HG02970 (cell line): ENCODE measurements at regions not wholly inside any gene's neighbourhood (a gene's known extent, or its start where the extent isn't known, plus 50 kb on each side); places are given as distances from the start of the nearest gene placed in this dataset.
"Not testable (repeated sequence)": the region's sequence is repeated elsewhere in the genome, so short reads cannot be mapped to it uniquely, and the experiment has no call there.

Experiments
- ATAC-seq: cut with Tn5 transposase; IDR thresholded peaks from one replicate; pipeline ENCODE4 v1.9.1; 2021; ENCODE audit warnings: mild to moderate bottlenecking, moderate library complexity, moderate number of reproducible peaks; ENCODE audit not compliant: unreplicated experiment, low FRiP score

DNA sequence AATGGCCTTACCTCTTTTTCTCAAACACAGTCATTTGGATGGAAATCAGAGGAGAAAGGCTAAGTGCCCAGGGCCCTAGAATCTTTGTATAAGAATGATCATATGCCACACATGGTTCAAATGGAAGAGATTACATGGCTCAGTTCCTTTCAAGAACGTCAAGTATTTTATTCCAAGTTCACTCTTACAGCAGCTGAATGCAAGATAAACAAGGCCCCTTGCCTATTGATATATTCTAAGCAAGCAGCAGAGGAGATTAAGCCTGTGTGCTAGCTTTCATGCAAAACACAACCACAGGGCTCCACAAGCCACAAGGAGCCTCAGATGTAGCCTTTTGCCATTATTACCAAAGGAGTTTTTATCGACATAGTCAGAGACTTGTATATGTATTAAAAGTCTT is 55.3 kb upstream of the SLCO6A1 start:
- no peak for ATAC-seq

DNA sequence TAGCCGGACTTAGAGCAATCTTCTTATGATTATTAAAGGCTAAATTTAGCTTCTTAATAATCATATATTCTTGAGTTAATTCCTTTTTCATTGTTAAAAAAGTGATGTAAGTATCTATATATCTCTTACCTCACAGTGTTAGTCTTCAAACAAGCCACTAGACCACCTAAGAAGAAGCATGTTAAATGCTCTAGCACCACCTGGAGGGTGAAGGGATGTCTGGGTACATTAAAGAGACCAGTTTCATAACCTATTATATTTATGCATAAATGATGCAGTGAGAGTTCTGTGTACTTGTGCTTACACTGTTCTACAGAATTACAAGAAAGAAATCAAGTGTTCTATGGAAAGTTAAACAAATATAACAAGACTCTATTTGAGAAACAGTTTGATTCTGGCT is 55.9 kb upstream of the SLCO6A1 start:
- no peak for ATAC-seq

DNA sequence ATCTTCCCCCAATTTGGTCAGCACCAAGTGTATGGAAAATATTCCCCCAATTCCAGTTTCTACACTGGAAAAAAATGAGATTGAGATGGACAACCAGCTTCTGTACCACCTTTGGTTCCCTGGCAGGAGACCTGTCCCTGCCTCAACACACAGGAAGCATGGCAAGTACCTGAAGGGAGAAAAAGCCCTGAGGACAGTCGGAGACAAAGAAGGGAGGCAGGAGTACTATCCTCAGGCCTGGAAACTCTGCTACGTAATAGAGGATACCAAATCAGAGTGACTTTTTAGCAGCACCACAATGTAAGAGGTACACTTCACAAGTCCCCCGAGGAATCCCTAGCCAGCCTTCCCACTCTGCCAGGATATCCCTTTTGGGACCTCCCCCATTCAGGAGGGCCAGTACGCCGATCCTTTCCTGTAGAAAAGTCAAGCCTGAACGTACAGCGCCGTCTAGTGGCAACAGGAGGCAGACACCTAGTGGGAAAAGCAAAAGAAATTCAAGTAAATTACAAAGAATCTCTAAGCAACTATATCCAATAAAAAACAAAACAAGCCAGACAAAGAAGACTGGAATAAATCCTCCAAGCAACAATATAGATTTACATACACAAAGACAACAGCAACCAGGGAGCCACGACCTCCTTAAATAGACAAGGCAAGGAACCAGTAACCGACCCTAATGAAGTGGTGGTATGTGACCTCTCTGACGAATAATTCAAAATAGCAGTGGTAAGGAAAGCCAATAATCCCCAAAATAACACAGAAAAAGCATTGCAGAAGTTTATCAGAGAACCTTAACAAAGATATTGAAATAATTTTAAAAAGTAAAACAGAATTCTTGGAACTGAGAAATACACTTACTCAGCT is 63.3 kb upstream of the SLCO6A1 start:
- no peak for ATAC-seq

DNA sequence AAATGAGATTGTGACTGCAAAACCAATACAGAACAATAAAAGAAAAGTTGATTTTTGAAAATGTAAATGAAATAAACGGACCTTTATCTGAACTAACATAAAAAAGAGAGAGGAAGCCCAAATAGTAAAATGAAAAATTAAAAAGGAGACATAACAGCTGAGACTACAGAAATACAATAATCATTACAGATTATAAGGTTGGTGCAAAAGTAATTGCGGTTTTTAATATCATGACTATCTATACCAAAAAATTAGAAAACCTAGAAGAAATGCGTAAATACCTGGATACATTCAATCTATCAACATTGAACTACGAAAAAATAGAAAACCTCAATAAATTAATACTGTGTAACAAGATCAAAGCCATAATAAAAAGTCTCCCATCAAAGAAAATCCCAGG is 71.9 kb upstream of the SLCO6A1 start:
- ATAC-seq: no peak

DNA sequence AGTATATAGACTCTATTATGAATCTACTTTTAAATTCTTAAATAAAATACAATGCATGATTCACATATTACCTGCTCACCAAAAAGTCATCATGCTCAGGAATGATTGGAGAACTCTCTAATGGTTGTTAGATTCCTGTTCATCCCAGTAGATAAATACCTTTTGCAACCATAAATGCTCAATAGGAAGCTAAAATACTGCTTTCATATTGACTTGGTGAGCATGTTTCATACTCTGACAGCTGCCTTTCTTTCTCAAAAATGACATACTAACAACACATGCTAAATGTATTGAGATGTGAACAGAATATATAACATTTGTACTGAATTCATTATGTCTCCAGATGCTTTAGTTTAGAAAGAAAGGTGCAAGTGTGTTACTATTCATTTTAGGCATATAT is 79.6 kb upstream of the SLCO6A1 start:
- ATAC-seq: no peak

DNA sequence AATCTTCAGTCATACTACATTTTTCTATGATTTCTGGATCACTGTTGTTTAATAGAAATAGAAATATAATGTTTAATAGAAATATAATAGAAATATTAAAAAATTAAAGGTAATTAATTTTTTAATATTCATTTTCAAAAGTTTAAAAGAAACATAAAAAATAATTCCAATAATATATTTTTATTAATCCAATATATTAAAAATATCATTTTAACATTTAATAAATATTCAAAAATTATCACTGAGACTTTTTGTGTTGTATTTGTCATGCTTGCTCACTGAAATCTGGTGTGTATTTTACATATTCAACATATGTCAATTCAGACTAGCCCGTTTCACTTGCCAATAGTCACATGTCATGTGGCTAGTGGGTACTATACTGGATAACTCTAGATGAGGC is 80.6 kb upstream of the SLCO6A1 start:
- no peak for ATAC-seq

DNA sequence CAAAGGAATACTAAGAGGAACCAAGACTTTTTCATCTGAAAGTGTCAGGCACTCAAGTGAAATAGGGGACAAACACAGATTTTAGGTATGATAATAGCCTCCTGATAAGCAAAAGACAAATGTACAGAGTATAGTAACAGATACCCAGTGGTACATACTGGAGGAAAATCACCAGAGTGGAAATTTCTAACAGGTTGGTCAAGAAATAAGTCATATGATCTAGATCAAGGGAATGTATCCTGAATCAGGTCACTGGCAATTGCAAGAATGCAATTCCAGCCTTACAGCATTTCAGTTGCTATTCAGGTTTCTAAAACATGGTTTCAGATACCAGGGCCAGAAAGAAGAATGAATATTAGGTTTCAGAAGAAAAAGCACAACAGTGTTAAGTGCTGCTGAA is 82.2 kb upstream of the SLCO6A1 start:
- no peak for ATAC-seq

DNA sequence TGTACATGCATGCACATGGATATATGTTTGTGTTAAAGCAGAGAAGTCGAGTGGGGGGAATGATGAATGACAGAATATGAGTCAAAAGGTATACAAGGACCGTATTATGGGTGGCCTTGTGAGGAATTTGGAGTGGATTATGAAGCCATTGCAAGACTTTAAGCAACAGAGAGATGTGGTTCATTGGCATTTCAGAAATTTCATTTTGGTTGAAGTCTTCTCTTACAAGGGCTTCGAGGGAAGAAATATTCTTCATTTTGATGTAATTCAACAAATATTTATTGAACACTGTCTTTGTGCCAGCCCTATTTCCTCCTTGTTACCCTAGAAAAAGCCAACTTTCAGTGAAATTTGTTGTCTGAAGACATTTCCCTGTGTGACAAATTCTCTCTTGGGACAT is 83.9 kb upstream of the SLCO6A1 start:
- ATAC-seq: no peak

DNA sequence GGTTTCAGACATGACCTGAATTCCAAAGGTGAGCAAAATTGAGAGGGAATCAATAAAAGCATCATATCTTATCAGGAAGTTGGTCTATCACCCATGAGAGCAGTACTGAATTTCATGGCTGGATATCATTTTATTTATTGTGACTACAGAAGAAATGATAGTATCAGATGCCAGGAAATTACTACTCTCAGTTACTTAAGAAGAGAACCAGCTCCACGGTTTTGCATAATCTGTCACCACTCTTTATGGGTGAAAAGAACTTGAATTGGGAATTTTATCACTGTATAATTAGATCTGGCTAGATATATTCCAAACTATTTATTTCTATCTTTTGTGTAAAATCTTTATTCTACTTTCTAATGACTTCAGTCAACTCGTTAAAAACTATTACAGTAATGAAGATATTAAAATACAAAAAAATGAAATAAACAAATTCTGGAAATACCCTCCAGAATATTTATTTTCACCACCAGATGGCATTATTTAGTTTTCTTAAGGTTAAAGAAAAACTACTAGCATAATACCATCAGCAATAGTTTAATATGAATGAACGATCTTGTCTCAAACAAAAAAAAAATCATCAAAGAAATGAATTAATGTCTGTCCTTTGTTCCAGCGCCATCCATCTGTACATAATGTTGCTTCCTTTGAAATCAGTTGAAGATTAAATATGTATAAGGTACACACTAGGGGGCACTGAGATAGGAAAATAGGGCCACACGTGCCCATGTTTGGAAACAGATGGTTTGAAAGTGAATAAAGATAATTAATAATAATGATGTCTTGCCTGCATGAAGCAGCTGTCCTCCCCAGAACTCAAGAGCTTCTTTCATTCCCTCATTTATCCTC is 84.7 kb upstream of the SLCO6A1 start:
- no peak for ATAC-seq

DNA sequence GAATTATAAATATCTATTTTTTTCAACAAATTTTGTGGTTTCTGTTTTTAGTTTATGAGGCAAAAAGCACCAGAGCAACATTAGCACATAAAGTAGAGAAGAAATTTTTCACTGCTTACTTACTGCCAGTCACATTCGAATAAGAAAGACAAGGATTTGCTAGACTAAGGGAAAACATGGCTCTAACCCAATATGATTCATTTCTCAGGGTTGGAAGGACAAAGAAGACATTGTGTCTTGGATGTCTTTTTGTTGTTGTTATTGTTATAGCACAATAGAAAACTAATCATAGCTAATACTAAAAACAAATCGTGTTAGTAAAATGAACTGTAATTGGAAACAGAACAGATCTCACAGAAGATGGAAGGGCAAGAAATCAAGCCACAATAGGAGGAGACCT is 90.9 kb upstream of the SLCO6A1 start:
- ATAC-seq: no peak

DNA sequence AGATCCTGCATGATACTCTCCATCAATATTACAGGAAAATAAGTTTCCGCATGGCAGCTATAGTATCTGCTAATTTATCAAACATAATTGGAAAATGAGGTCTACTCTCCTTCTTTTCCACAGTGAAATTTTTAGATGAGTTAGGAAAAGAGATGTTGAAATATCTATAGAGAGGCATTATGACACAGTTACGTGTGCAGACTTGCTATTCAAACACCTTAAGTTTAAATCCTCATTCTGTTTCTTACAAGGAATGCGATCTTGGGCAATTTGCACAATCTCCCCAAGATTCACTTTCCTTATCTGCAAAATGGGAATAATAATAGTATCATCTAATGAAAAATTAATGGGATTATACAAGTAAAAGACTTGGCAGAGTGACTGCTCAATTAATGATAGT is 91.7 kb upstream of the SLCO6A1 start:
- no peak for ATAC-seq

DNA sequence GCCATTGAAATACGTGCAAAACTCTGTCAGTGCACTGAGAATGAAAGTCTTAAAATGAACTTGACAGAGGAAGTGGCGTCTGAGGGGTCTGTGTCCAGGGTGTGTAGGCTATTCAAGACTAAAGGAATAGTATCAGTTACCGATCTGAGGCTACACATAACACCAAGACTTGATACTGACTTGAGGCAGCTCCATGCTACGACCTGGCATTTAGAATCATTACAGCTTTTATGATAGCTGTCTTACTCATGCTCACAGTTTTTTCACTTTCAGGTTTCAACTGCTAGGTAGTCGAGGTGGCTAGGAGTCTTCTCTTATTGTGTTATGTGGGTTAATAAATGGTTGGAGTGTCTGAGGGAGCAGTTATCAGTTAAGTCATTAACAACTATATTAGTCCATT is 92.8 kb upstream of the SLCO6A1 start:
- ATAC-seq: peak; percentile 84

DNA sequence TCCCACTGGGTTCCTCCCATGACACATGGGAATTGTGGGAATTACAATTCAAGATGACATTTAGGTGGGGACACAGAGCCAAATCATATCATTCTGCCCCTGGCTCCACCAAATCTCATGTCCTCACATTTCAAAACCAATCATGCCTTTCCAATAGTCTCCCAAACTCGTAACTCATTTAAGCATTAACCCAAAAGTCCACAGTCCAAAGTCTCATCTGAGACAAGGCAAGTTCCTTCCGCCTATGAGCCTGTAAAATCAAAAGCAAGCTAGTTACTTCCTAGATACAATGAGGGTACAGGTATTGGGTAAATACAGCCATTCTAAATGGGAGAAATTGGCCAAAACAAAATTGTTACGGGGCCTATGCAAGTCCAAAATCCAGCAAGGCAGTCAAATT is 93.8 kb upstream of the SLCO6A1 start:
- ATAC-seq: not testable (repeated sequence)

DNA sequence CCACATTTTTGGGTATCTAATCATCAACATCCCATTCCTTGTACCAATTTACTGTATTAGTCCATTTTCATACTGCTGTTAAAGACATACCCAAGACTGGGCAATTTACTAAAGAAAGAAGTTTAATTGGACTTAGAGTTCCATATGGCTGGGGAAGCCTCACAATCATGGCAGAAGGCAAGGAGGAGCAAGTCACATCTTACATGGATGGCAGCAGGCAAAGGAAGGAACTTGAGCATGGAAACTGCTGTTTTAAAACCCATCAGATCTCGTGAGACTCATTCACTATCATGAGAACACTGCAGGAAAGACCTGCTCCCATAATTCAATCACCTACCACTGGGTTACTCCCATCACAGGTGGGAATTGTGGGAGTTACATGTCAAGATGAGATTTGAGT is 95.4 kb upstream of the SLCO6A1 start:
- ATAC-seq: no peak

DNA sequence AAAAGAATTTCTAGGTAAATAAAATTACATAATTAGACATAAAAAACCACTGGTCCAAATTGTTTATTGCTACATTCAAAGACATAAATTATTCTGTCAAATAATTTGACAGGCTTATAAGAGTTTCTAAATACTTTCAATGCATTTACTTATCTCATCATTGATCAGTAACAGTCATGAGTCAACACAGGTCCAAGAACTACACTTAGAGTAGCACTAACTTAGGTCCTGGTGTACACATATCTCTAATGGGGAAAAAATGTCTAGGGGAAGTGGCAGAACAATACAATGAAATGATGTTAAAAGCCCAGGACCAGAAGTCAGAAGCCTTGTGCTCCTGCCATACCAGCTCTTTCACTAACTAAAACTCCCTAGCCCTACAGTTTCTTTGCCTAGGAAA is 96.5 kb upstream of the SLCO6A1 start:
- ATAC-seq: no peak

DNA sequence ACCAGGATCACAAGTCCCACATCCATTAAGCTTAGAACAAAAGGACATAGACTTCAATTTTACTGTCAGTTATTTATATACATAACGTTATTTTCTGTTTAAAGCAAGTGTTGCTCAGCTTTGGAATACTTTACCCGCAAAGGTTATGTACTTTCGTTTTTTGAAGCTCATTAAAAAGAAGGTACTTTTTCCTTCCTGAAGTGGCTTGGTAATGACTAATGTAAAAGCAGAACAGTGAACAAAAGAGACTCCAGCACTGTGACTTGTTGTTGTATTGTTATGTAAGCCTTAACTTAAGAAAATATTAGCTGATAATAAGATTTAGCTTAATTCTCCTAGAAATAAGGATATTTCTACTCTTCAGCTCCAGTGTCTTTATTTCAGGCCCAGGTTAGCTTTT is 97.3 kb upstream of the SLCO6A1 start:
- peak; percentile 55 for ATAC-seq

DNA sequence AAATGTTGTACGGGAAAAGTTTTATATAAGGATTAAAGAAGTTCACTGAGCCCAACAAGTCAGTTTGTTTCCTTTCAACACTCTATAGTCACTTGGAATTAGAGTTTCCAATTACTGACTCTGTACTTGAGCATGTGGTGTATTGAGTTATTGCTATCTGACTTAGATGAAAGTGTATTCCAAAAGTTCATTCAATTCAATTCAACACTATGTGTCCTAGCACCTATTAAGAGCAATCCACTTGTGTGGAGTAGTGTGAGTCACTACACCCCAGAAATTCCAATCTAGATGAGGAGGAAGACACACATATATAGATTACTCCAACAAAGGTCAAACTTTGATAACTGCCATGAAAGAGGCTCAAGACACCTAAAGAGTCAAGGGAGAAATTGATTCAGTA is 98.2 kb upstream of the SLCO6A1 start:
- no peak for ATAC-seq

DNA sequence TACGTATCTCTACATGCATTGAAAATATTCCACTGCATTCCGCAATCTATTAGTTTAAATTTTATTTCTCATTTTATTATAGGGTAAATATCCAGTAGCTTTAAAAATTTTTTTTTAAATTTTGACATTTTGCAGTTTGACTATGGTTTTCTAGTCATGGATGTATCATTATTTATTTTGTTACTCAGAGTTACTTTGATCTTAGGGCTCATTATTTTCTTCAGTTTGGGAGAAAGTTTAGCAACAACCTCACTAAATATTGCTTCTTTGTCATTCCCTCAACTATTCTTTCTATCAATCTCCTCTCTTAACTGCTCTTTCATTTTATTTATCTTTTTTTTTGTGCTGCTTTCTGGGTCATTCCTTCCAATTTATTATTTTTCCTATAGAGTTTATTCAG is 100.5 kb upstream of the SLCO6A1 start:
- ATAC-seq: no peak

DNA sequence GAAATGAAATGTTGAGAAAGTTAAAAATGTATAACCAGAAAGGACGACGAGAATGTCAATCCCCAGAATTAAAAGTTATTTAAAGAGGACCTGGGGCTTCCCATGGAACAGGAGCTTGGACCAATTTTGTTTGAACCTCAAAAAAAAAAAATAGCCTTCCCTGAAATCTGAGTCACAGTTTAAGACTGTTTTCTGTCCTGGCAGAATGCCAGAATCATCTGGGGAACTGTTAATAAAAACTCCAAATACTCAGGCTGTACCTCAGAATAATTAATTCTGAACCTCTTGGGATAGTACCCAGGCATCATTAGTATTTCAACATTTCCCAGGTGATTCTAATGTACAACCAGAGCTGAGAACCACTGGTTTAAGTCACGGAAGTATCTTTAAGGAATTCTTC is 102.2 kb upstream of the SLCO6A1 start:
- ATAC-seq: no peak

DNA sequence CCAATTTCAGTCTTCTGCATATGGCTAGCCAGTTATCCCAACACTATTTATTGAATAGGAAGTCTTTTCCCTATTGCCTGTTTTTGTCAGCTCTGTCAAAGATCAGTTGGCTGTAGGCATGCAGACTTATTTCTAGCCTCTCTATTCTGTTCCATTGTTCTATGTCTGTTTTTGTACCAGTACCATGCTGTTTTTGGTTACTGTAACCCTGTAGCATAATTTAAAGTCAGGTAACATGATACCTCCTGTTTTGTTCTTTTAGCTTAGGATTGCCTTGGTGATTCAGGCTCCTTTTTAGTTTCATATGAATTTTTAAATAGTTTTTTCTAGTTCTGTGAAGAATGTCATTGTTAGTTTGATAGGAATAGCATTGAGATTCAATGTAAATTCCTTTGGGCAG is 104.9 kb upstream of the SLCO6A1 start:
- no peak for ATAC-seq

DNA sequence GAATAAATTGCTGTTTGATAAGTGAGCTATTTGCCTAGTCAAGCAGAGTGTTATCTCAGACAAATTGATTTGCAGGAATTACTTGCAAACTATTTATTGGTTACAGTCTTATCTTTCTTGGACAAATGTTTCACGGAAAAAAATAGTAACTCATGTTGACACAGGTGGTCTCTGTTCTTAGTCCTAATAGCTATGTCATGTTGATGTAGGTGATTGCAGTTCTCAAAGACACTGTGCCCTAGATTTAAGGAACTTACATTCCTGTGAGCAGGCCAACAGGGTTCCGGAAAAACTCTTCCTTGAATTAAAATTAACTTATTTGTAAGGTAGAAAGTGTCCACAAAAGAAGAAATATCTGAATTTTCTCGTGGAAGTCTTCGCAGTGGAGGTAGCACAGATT is 109.6 kb upstream of the SLCO6A1 start:
- no peak for ATAC-seq

DNA sequence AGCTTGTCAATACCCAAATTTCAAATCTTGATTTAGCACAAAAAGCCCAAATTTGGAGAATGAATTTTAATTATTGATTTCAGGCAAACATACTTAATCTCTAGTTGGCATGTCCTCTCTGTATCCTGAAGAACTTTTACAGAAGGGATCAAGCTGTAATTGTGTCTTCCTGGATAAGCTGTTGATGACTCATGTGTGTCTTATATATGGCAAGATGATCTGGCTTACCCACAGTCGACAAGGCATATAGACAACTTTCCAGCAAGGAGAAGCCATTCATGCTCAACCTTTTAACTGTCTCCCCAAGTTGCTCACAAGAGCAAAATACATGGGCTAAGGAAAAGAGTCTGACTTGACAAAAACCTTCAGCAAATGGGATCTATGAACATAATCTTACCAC is 112.5 kb upstream of the SLCO6A1 start:
- ATAC-seq: no peak
